Endometrium (tissue), 2 donors: ENCODE measurements at regions not wholly inside any gene's neighbourhood (a gene's known extent, or its start where the extent isn't known, plus 50 kb on each side); places are given as distances from the start of the nearest gene placed in this dataset.
"Not testable (repeated sequence)": the region's sequence is repeated elsewhere in the genome, so short reads cannot be mapped to it uniquely, and the experiment has no call there.

Source experiments
- FAIRE-seq: peaks from 2 replicates; lab custom pipeline; 2012; peaks lifted over from hg19 to GRCh38; lab: Jason Lieb, UNC
- donor health status: control.
- donor health status: control.

GRCh38 chr12:90828621-90829020 is 126.4 kb downstream of the CCER1 start:
- no peak for FAIRE-seq

GRCh38 chr12:90827567-90827966 is 127.4 kb downstream of the CCER1 start:
- FAIRE-seq, result no peak

GRCh38 chr12:90826036-90826435 is 128.9 kb downstream of the CCER1 start:
- no peak for FAIRE-seq

DNA sequence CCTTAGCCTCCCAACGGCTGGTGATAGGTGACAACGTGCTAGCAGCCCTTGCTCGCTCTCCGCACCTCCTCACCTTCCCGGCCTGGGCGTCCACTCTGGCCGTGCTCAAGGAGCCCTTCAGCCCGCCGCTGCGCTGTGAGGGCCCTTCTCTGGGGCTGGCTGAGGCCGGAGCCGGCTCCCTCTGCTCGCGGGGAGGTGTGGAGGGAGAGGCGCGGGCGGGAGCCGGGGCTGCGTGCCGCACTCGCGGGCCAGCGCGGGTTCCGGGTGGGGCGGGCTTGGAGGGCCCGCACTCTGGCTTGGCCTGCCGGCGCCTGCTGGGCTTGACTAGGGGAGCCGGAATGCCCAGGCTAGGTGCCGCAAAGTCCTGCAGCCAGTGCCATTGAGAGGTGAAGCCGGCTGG is 131.1 kb downstream of the CCER1 start:
- FAIRE-seq, result no peak

DNA sequence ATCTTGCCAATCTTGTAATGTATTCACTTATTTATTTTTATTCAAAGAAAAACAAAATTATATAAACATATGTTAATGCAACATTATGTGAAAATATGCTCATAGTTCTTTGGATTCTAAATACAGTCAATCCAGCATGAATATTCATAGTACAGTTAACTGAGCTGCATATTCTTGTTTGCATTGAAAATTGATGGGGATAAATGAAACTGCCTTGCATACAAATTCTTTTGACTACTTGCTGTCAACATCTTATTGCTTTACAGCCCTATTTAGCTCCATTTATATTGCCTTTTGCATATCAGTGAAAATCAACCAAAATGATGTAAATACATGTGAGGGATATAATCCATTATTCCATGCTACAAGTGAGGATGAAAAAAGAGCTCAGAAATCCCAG is 135.3 kb downstream of the CCER1 start:
- FAIRE-seq, result no peak

DNA sequence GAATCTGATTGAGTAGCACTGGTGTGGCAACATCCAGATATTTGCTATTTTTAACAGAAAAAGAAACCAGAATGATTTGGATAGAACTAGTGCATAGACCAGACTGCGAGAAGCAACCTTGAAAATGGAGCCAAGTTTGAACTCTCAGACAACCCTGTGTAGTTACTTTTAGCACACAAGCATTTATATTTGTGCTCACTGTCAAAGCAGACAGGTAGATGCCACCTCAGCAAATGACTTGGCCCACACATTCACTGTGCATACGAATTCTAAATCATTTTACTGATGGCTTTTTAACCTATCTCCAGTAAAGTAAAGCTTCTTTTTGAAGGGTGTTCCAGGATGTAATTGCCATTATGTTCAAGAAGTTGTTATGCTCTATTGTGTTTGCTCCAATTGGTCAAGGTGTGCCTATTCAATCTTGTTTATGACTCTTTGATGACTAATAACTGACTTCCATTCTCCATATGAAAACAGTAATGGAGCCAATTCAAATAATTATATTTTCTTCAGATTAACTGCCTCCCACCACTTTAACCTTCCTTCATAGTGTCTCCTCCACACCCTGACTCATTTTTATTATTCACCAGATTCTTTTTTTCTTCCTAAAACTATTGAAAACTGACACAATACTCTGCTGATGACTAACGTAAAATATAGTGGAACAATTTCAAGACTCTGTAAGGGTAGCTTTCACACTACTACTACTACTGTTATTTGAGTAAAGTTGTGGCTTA is 138.5 kb downstream of the CCER1 start:
- FAIRE-seq, result no peak

DNA sequence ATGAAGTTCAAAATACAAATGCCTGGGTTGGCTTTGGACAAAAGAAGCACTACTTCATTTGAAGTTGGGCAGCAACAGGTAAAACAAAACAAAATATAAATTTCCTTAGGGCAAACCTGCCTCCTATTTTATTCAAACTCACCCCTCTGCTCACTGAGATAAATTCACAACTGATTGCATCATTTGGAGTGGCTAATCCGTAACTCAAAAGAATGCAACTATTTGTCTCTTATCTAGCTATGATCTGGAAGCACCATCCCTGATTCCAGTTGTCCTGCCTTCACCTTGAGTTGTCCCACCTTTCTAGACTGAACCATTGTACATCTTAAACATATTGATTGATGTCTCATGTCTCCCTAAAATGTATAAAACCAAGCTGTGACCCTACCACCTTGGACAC is 145.0 kb downstream of the CCER1 start:
- no peak for FAIRE-seq

GRCh38 chr12:90808568-90808967 is 146.4 kb downstream of the CCER1 start:
- FAIRE-seq, result no peak

DNA sequence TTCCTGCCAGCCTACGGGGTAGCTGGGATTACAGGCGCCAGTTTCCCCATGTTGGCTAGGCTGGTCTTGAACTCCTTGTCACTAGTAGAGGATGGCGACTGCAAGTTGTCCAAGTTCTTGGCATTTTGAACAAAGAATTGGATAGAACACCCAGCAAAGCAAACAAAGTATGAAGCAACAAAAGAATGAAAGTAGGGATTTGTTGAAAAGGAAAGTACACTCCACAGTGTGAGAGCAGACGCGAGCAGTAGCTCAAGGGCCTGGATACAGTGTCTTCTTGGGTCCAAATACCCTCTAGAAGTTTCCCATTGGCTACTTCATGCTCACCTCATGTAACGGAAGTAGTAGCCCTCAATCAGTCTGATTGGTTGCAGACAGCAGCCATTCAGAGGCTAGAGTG is 152.2 kb downstream of the CCER1 start:
- no peak for FAIRE-seq

DNA sequence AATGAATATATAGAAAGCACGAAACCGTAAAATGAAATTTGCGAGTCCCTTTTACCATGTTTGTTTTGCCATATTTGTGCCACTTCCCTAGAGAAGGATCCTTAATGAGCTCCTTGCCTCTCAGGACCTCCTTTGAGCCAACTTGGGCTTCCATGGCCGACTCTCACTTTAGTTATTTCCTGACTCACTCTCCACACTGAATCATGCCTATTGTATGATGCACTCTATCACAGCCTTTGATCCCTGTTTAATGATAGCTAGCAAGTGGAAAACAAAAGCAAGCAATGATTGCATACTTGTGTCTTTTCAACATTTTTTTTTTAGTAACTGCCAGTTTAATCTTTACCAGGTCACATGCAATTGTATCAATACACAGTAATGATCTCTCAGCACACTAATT is 153.2 kb downstream of the CCER1 start:
- FAIRE-seq, result no peak

- FAIRE-seq, result no peak
These were observed 160.8 kb downstream of the CCER1 start for GRCh38 chr12:90794212-90794611.

- FAIRE-seq, result not testable (repeated sequence)
These were observed 162.3 kb downstream of the CCER1 start for GRCh38 chr12:90792718-90793117.

- FAIRE-seq, result no peak
These were observed 163.5 kb downstream of the CCER1 start for GRCh38 chr12:90791445-90791844.

DNA sequence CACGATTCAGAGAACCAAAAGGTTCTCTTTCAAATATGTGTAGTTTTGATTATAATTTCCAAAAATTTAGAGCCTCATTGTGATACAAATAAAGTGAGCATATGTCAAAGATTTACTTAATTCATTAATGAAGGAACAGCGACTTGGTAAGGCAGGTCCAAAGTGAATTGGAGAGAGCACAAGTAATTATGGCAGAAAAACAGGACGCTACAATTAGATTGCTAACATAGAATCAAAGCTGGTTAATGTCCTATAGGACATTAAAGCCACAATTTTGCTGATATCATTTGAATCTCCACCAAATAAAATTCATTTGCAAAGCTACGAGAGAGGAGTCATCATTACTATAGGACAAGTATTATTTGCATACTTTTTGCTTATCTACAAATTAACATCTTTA is 164.2 kb downstream of the CCER1 start:
- no peak for FAIRE-seq

GRCh38 chr12:90773491-90773890 is 181.5 kb downstream of the CCER1 start:
- FAIRE-seq, result no peak

- no peak for FAIRE-seq
These were observed 184.1 kb downstream of the CCER1 start for GRCh38 chr12:90770861-90771260.

DNA sequence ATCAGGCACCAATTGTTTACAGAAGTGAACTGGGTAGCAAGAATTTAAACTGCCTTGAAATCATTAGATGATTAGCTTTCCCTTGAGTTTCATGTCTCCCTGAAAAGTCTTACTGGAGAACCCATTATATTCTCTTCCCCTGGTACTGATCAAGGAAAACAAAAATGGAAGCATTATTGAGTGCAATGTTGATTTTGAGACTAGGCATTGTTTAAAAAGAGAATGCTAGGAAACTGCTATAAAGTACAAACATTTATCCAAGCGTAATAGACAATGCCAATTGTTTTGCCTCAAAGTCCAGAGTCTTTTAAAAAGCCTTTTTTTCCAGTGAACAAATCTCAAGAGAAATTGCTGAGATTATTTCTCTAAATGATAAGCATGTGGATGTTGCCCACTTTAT is 197.0 kb downstream of the CCER1 start:
- FAIRE-seq, result no peak

DNA sequence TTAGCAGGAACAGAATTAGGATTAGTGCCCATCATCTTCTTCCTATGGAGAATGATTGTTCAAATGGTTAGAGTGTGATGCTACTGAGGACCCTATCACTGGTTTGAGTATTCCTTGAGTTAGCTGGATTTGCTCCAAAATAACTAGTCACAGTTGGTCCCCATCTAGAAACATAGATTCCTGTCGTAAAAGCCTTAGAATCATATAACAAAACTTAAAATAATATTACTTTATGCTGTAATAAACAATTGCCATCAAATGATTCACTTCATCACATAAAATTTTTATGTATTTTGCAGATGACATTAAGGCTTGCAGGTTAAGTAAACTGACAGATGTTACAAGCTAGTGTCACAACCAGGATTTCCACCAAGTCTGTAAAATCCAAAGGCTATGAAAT is 209.8 kb downstream of the CCER1 start:
- peak; percentile 51 for FAIRE-seq

- no peak for FAIRE-seq
These were observed 213.4 kb downstream of the CCER1 start for GRCh38 chr12:90741611-90742010.

DNA sequence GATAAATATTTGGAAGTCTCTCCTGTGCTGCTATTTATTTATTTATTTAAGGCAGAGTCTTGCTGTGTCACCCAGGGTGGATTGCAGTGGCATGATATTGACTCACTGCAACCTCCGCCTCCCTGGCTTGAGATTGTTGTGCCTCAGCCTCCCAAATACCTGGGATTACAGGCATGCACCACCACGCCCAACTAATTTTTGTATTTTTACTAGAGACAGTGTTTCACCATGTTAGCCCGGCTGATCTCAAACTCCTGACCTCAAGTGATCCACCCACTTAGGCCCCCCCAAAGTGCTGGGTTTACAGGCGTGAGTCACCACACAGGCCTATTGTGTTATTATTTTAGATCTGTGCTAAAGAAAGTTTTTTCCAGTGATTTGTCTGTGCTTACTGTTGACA is 225.2 kb downstream of the CCER1 start:
- no peak for FAIRE-seq

DNA sequence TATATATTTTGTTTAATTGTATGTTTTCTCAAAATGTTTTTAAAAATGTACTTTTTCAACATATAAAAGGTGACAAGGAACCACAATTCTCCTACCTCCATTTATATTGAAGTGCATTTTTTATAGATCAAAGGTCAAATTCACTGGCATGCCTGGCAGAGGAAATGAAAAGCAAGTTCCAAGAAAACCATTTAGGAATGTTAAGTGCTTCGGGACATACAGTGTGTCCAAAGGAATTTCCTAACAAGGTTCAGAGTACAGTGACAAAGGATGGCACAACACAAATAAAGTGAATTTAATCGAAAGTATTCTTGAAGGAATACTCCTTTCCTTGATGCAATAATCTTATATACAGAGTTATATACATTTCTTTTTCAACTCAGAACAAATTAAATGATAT is 242.3 kb downstream of the CCER1 start:
- FAIRE-seq, result no peak

DNA sequence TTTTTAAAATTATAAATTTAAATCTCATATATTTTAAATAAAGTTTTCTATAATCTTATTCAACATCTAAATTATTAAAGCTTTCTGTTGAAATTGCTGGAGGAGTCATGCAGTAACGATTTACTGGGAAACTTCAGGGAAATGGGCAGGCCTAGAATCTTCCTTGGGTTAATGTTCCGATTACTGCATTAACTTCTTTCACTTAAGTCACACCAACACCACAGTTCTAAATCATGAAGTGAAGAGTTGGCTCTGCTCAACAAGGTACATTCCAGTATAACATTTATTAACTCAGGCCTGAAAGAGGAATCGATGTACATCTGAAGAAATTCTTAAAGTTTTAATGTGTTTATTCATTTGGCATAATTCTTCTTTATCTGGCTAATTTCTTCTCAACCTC is 244.3 kb downstream of the CCER1 start:
- no peak for FAIRE-seq

GRCh38 chr12:90706036-90706435 is 248.9 kb downstream of the CCER1 start:
- no peak for FAIRE-seq

DNA sequence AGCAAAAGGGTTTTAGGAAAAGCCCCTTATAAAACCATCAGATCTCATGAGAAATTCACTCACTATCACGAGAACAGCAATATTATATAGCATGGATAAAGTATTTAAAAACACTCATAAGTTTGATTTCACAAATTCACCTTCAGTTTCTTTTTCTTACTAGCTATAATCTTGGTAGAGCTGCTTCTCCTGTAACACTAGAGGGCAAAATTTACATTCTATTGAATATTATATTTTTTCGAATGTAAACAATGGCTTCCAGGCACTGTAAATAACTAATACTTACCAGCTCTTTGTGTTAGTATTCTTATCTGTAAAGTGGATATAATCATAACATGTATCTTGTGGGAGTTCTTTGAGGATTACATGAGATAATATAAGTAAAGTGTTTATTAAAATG is 259.6 kb downstream of the CCER1 start:
- no peak for FAIRE-seq

DNA sequence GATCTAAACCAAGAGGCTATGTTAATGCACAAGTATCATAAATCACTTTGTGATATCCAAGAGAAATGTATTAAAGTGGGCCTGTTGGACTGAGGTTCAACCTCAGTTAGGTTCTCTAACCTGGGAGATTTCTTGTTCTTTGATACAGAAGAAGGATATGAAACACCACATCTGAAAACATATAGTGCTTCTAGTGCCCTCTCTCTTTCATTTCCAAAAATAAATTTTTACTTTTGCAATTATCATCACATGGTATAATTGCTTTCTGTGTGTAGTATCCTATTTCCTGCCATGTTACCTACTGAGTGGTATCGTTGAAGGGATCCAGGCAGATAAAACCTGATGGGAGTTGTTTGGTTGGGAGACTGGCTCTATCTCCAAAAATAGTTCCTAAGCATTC is 264.9 kb downstream of the CCER1 start:
- FAIRE-seq, result no peak
